ENCODE measurements at regions not wholly inside any gene's neighbourhood (a gene's known extent, or its start where the extent isn't known, plus 50 kb on each side); places are given as distances from the start of the nearest gene placed in this dataset.
A peak's percentile ranks its signal among the peaks of the same experiment; 100 is the strongest.

- DNase-seq (ENCODE audit: low spot score): no peak
- Histone ChIP-seq H3K9me3 (no peaks in the 10 kb centered on the region), H3K4me1 (no peaks in the 10 kb centered on the region), H3K27me3 (no peaks in the 10 kb centered on the region), H3K36me3 (no peaks in the 10 kb centered on the region), H3K27ac (no peak overlapping the region), H3K4me3 (no peak overlapping the region)
- TF ChIP-seq CTCF (IDR thresholded peaks at IDR 0.05): no peak
Measured at GRCh38 chr2:16775899-16776231, 110.2 kb upstream of the CYRIA start.

- Histone ChIP-seq H3K27ac (no peak overlapping the region), H3K36me3 (no peaks in the 10 kb centered on the region), H3K27me3 (no peaks in the 10 kb centered on the region), H3K9me3 (no peaks in the 10 kb centered on the region), H3K4me1 (no peaks in the 10 kb centered on the region), H3K4me3 (no peak overlapping the region)
- TF ChIP-seq CTCF (IDR thresholded peaks at IDR 0.05): no peak
- no peak for DNase-seq (ENCODE audit: low spot score)
Measured at GRCh38 chr2:16774980-16775898, 109.6 kb upstream of the CYRIA start.

GRCh38 chr2:16774091-16774490, 108.5 kb upstream of the CYRIA start:
- TF ChIP-seq CTCF (IDR thresholded peaks at IDR 0.05): no peak
- no peak overlapping the region for H3K27ac ChIP-seq

GRCh38 chr2:16773080-16773713, 107.6 kb upstream of the CYRIA start:
- no peaks in the 10 kb centered on the region for H3K4me1 ChIP-seq
- no peak overlapping the region for H3K4me3 ChIP-seq
- no peaks in the 10 kb centered on the region for H3K9me3 ChIP-seq
- no peak overlapping the region for H3K27ac ChIP-seq
- peak; percentile 13 to 67 for TF ChIP-seq CTCF (IDR thresholded peaks at IDR 0.05)
- no peaks in the 10 kb centered on the region for H3K27me3 ChIP-seq
- no peak for DNase-seq (ENCODE audit: low spot score)
- no peaks in the 10 kb centered on the region for H3K36me3 ChIP-seq

More at GRCh38 chr2:16774091-16774490, 108.5 kb upstream of the CYRIA start:
- Histone ChIP-seq H3K27me3 (no peaks in the 10 kb centered on the region), H3K9me3 (no peaks in the 10 kb centered on the region), H3K4me1 (no peaks in the 10 kb centered on the region), H3K4me3 (no peak overlapping the region), H3K36me3 (no peaks in the 10 kb centered on the region)
- no peak for DNase-seq (ENCODE audit: low spot score)

- no peak for TF ChIP-seq CTCF (IDR thresholded peaks at IDR 0.05)
- no peak overlapping the region for H3K27ac ChIP-seq
- H3K27me3 ChIP-seq: no peaks in the 10 kb centered on the region
- H3K4me3 ChIP-seq: no peak overlapping the region
- H3K4me1 ChIP-seq: no peaks in the 10 kb centered on the region
- no peaks in the 10 kb centered on the region for H3K9me3 ChIP-seq
- no peak for DNase-seq (ENCODE audit: low spot score)
- H3K36me3 ChIP-seq: no peaks in the 10 kb centered on the region
Measured at GRCh38 chr2:16767789-16768476, 102.3 kb upstream of the CYRIA start.

All from right atrium auricular region (tissue), 2 donors.